Immature natural killer cell (primary cell): ENCODE measurements at regions not wholly inside any gene's neighbourhood (a gene's known extent, or its start where the extent isn't known, plus 50 kb on each side); places are given as distances from the start of the nearest gene placed in this dataset.

Experiments used
- DNase-seq, 3 donors: peaks; one replicate each; pipeline ENCODE4 v3.0.0; 2022; ENCODE audit warnings: mixed read lengths in 1 of 3
- H3K27ac Mint-ChIP-seq, 6 donors: one replicate each; pipeline ENCODE4 v1.8.0; 2020; ENCODE audit warnings: mixed read lengths in 6 of 6, mild to moderate bottlenecking in 5 of 6, inconsistent platforms in 4 of 6, moderate library complexity in 3 of 6
- H3K27me3 Mint-ChIP-seq, 3 donors: one replicate each; pipeline ENCODE4 v1.8.0; 2020 to 2021; ENCODE audit warnings: low read depth in 3 of 3, mild to moderate bottlenecking in 3 of 3, mixed read lengths in 3 of 3, moderate library complexity in 3 of 3, inconsistent platforms in 1 of 3
- H3K36me3 Mint-ChIP-seq, 3 donors: one replicate each; pipeline ENCODE4 v1.8.0; 2020; ENCODE audit warnings: mixed read lengths in 3 of 3, inconsistent platforms in 2 of 3, mild to moderate bottlenecking in 2 of 3
- H3K4me1 Mint-ChIP-seq, 2 donors: one replicate each; pipeline ENCODE4 v1.8.0; 2020; ENCODE audit warnings: inconsistent platforms in 2 of 2, mild to moderate bottlenecking in 2 of 2, mixed read lengths in 2 of 2, moderate library complexity in 1 of 2
- H3K4me3 Mint-ChIP-seq, 5 donors: one replicate each; pipeline ENCODE4 v1.8.0; 2020; ENCODE audit warnings: mild to moderate bottlenecking in 5 of 5, mixed read lengths in 5 of 5, inconsistent platforms in 3 of 5, moderate library complexity in 3 of 5
- H3K9me3 Mint-ChIP-seq, 6 donors: one replicate each; pipeline ENCODE4 v1.8.0; 2020; ENCODE audit warnings: mild to moderate bottlenecking in 6 of 6, mixed read lengths in 6 of 6, inconsistent platforms in 4 of 6, moderate library complexity in 3 of 6

DNA sequence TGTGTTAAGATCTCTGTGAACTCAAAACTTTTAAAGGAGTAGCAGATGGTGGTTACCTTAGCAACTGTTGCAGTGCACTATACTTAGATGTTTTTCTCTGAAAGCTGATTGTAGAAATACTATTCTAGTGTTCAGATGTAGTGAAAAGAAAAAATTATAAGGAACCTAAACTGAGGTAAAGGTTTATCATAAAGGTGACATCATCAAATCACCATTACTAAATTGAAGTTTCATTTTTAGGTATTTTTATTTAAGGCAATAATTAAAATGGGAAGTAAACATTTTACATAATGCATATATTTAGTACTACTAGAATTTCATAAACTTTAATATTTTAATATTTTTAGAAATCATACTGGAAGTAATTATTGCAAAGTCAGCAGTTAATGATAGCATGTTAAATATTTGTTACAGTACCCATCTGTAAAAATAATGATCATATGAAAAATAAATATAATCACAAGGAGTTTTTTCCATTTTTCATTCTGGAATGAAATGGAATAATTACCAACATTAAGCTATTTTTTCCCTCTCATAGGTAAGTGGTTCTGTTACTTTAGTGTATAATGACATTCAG is 141.1 kb upstream of the NAV3 start:
- Mint-ChIP-seq H3K27ac (no peak overlapping the region), H3K27me3 (no peaks in the 10 kb centered on the region), H3K36me3 (no peaks in the 10 kb centered on the region), H3K4me3 (no peak overlapping the region), H3K4me1 (no peaks in the 10 kb centered on the region), H3K9me3 (peaks cover 3 to 26% (median 6%) of the 10 kb centered on the region in 6 donors)
- DNase-seq, result no peak

DNA sequence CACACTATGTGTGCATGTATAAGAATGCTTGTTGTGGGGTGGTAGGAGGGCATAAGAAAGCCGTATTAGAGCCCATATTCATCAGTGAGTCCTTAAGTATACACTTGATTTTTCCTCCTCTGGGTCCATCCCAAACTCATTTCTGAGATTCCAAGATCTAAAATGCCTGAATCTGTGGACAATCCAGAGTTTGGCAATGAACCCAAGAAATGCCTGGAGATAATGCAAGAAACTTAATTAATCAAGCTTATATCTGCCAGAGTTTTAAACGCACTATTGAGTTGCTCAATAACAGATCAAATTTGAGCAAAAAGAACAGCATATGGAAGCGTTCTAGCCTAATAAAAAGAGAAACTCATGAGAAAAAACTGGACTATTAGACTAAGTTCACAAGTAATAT is 143.4 kb upstream of the NAV3 start:
- Mint-ChIP-seq H3K4me1 (no peaks in the 10 kb centered on the region), H3K36me3 (no peaks in the 10 kb centered on the region), H3K9me3 (peaks cover 0 to 16% (median 3%) of the 10 kb centered on the region in 6 donors), H3K27ac (no peak overlapping the region), H3K27me3 (no peaks in the 10 kb centered on the region), H3K4me3 (no peak overlapping the region)
- no peak for DNase-seq

DNA sequence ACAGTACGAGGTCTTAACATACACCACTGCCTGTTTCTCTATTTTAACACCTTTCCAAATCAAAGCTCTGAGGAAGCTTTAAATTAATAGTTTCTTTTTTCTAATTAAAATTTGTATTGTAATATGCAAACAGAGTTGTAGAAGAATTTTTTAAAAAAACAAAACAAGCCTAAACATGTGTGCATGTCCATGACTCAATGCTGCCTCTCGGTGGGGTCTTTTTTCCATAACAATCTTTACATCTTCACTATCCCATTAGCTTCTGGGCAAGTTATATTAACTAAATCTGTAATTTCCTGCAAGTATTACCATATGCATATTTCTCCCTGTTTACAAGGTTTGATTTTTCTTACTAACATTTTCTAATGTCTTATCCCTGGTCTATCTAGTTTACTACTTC is 143.9 kb upstream of the NAV3 start:
- Mint-ChIP-seq H3K9me3 (peaks cover 2 to 16% (median 4%) of the 10 kb centered on the region in 6 donors), H3K27me3 (no peaks in the 10 kb centered on the region), H3K4me1 (no peaks in the 10 kb centered on the region), H3K27ac (no peak overlapping the region), H3K4me3 (no peak overlapping the region), H3K36me3 (no peaks in the 10 kb centered on the region)
- DNase-seq, result no peak

DNA sequence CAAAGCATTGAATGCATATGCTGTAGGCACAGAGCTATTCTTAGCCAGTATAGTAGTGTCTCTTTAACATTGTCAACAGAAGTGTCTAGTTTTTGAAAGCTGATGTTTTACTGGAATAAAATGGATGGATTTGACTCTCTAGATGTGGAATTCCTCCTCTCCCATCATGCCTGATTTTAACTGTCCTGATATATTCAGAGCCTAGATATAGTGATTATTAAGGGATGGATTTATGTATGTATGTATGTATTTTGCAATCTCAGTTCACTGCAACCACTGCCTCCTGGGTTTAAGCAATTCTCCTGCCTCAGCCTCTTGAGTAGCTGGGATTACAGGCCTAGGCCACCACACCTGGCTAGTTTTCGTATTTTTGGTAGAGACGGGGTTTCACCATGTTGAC is 144.8 kb upstream of the NAV3 start:
- H3K36me3 Mint-ChIP-seq, result no peaks in the 10 kb centered on the region
- no peaks in the 10 kb centered on the region for H3K27me3 Mint-ChIP-seq
- H3K27ac Mint-ChIP-seq, result no peak overlapping the region
- peaks cover 2 to 16% (median 4%) of the 10 kb centered on the region in 6 donors for H3K9me3 Mint-ChIP-seq
- no peak for DNase-seq
- H3K4me1 Mint-ChIP-seq, result no peaks in the 10 kb centered on the region
- no peak overlapping the region for H3K4me3 Mint-ChIP-seq

DNA sequence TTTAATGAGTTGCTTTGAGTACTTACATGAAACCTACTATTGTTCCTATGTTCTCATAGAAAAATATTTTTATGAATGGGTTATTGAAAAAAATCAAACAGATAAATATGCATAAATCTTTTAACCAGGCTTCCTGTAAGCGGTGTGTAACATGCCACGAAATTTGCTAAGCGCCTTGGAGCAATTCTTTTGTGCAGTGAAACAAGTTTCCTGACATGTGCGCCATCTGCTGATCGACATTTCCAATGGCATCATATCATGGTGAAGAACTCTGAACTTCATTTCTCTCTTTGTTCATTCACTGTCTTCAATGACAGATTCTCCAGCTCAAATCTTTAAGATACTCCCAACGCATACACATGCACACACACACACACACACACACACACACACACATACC is 145.6 kb upstream of the NAV3 start:
- peaks cover 2 to 20% (median 4%) of the 10 kb centered on the region in 6 donors for H3K9me3 Mint-ChIP-seq
- H3K4me3 Mint-ChIP-seq, result no peak overlapping the region
- H3K4me1 Mint-ChIP-seq, result no peaks in the 10 kb centered on the region
- no peak for DNase-seq
- H3K36me3 Mint-ChIP-seq, result no peaks in the 10 kb centered on the region
- no peak overlapping the region for H3K27ac Mint-ChIP-seq
- H3K27me3 Mint-ChIP-seq, result no peaks in the 10 kb centered on the region

DNA sequence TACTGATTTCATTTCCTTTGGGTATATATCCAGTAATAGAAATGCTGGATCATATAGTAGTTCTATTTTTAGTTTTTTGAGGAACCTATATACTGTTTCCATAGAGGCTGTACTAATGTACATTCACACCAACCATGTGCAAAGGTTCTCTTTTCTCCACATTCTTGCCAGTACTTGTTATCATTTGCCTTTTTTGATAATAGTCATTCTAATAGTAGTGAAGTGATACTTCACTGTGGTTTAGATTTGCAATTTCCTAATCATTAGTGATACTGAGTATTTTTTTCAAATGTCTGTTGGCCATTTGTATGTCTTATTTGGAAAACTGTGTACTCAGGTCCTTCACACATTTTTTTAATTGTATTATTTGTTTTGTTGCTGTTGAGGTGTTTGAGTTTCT is 148.2 kb upstream of the NAV3 start:
- no peak overlapping the region for H3K27ac Mint-ChIP-seq
- peaks cover 2 to 15% (median 7%) of the 10 kb centered on the region in 6 donors for H3K9me3 Mint-ChIP-seq
- no peak overlapping the region for H3K4me3 Mint-ChIP-seq
- H3K27me3 Mint-ChIP-seq, result no peaks in the 10 kb centered on the region
- DNase-seq, result no peak
- H3K36me3 Mint-ChIP-seq, result no peaks in the 10 kb centered on the region
- no peaks in the 10 kb centered on the region for H3K4me1 Mint-ChIP-seq

DNA sequence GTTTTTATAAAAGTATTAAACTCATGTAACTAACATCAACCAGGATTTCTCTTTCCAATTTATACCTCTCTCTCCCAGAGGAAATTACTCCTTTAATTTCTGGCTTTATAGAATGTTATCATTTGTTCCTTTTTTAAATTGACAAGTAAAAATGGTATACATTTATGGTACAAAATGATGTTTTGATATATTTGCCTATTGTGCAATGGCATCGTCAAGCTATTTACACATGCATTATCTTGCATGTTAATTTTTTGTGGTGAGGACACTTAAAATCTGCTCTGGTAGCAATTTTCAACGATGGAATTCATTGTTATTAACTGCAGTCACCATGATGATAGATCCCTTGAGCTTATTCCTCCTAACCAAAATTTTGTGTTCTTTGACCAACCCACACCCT is 149.0 kb upstream of the NAV3 start:
- H3K27ac Mint-ChIP-seq, result no peak overlapping the region
- DNase-seq, result no peak
- no peak overlapping the region for H3K4me3 Mint-ChIP-seq
- peaks cover 2 to 18% (median 7%) of the 10 kb centered on the region in 6 donors for H3K9me3 Mint-ChIP-seq
- no peaks in the 10 kb centered on the region for H3K36me3 Mint-ChIP-seq
- no peaks in the 10 kb centered on the region for H3K4me1 Mint-ChIP-seq
- no peaks in the 10 kb centered on the region for H3K27me3 Mint-ChIP-seq

DNA sequence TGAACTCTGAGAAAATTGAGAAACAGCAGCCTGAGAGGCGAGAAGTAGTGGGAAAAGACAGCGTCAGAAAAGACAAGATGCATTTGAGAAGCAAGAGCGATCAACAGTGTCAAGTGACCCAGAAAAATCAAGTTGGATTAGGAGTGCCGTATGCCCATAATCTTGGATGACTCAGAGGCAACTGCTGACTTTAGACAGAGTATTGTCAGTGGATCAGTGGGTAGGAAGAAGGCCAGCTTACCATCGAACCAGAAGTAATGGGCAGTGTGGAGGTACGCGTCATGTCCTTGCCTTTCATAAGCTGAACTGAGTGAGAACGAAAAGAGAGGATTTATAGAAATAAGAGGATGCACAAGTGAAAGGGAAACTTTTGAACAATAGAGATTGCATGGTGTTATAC is 151.0 kb upstream of the NAV3 start:
- H3K27ac Mint-ChIP-seq, result no peak overlapping the region
- H3K36me3 Mint-ChIP-seq, result no peaks in the 10 kb centered on the region
- no peaks in the 10 kb centered on the region for H3K4me1 Mint-ChIP-seq
- no peak for DNase-seq
- H3K9me3 Mint-ChIP-seq, result peaks cover 0 to 22% (median 2%) of the 10 kb centered on the region in 6 donors
- no peak overlapping the region for H3K4me3 Mint-ChIP-seq
- no peaks in the 10 kb centered on the region for H3K27me3 Mint-ChIP-seq

DNA sequence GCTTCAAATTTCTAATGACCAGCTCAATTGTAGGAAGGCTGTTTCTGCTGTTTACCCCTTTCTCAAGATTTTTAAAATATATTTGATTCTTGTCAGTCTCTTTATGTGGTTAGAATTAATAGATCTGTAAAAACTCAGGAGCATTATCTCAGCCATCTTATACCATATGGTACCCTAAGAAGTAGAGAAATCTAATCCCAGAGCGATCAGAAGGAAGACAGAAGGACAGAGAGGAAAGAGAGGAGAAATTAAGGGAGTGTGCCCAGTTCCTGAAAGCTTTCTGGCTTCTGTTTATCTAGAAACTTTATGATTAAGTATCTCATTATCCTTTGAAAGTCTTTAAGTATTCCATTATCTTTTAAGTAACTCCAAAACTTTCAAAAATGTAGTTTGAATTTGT is 152.1 kb upstream of the NAV3 start:
- H3K27me3 Mint-ChIP-seq, result no peaks in the 10 kb centered on the region
- no peak overlapping the region for H3K27ac Mint-ChIP-seq
- DNase-seq, result no peak
- no peaks in the 10 kb centered on the region for H3K36me3 Mint-ChIP-seq
- H3K9me3 Mint-ChIP-seq, result peaks cover 0 to 24% (median 2%) of the 10 kb centered on the region in 6 donors
- H3K4me3 Mint-ChIP-seq, result no peak overlapping the region
- H3K4me1 Mint-ChIP-seq, result no peaks in the 10 kb centered on the region

DNA sequence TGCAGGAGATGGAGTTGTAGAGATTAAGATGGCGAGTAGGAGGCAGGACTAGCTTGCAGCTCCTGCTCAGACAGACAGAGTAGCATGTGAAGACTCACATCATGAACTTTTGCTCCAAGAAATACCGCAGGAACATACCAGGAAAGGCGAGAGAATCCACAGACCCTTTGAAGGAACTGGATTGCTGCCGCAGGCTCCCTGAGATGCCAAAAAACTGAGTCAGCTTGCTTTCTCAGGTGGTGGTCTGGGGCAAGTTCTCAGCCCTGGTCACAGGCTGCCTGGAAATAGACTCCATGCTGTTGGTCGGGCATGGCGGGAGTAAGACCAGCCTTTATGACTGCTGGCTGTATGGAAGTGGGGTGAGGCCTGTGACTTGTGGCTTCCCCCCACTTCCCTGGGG is 163.6 kb upstream of the NAV3 start:
- H3K9me3 Mint-ChIP-seq, result peaks cover 3 to 40% (median 13%) of the 10 kb centered on the region in 6 donors

DNA sequence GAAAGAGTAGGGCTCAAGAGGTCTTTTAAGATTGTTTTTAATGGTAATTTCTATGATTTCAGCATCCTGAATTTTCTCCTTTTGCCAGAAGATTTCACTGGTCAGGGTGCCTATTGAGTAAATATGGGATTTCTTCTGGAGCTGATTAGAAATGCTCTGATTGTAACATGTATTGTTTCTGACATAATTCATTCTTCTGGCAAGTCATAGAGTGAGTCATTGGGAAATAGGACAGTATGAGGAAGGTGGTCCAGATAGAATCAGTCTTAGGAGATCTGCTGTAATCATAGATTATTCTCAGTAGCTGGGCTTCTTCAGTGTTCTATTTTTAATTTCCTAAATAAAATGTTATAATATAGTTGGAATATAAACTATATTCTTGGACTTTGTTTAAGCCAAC is 182.0 kb upstream of the NAV3 start:
- Mint-ChIP-seq H3K4me1 (no peaks in the 10 kb centered on the region), H3K27me3 (no peaks in the 10 kb centered on the region), H3K36me3 (peaks cover 0 to 3% (median 0%) of the 10 kb centered on the region in 3 donors), H3K27ac (no peak overlapping the region), H3K9me3 (peaks cover 5 to 21% (median 12%) of the 10 kb centered on the region in 6 donors), H3K4me3 (no peak overlapping the region)
- no peak for DNase-seq

More for the DNA sequence above, 163.6 kb upstream of the NAV3 start:
- DNase-seq, result no peak
- H3K27me3 Mint-ChIP-seq, result peaks cover 0 to 1% (median 0%) of the 10 kb centered on the region in 3 donors
- no peaks in the 10 kb centered on the region for H3K36me3 Mint-ChIP-seq
- H3K4me1 Mint-ChIP-seq, result no peaks in the 10 kb centered on the region
- no peak overlapping the region for H3K27ac Mint-ChIP-seq
- no peak overlapping the region for H3K4me3 Mint-ChIP-seq

DNA sequence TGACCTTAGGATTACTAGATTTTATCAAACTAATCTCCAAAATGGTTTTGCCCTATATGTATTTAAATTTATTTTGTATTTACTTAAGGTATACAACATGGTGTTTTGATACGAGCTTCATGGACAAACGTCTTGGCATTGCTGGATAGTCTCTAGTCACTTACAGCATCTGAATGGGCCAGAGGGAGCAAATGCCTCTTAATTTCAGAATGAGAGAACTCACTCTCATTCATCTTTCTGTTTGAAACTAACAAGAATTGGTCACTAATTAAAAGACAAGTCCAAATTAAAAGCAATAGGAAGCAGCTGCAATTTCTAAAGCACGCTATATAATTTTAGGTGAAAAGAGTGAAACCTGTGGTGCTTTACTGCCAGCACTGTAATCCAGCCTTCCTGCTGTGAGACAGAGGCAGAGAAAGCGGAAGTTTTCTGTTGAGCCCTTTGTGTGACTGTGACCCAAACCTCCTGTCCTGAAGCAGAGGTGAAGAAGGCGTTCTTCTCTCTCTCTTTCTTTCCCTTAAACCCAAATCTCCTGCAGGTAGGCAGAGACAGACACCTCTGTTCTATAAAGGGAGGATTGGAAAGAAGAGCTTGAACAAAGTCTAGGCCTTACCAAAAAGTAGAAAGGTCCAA is 184.6 kb upstream of the NAV3 start:
- H3K4me1 Mint-ChIP-seq, result no peaks in the 10 kb centered on the region
- no peak overlapping the region for H3K4me3 Mint-ChIP-seq
- DNase-seq, result no peak
- H3K9me3 Mint-ChIP-seq, result peaks cover 2 to 8% (median 5%) of the 10 kb centered on the region in 6 donors
- H3K27me3 Mint-ChIP-seq, result no peaks in the 10 kb centered on the region
- H3K27ac Mint-ChIP-seq, result no peak overlapping the region
- H3K36me3 Mint-ChIP-seq, result no peaks in the 10 kb centered on the region

DNA sequence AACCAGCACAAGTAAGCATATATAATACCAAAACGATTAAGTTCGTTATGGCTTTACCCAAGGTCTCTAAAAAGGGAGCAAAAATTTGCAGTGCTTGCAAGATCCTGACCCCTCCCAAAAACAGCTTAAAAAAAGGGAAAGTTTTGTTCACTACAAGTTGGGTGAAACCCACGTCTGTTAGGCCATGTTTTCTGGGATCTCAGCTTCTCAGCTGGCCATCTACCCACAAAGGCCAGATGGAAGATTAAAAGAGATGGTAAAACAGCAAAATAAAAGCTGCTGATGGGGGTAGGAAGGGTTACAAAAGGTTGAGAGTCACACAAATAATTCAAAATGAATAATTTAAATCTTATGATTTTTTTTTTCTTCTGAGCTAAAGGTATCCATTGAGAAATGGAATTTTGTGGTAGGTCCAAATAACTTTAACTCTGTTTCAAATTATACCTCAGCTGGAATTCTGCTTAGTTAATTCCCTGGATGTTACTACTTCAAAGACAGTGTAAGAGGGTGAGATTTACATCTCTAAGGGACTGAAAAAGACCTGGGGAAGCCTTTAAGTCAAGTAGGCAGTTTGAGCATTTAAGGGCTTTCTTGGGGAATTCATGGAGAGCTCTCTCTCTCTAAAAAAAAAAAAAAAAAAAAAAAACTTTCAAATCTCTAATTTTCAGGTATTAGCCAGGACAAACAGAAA is 185.6 kb upstream of the NAV3 start:
- Mint-ChIP-seq H3K4me3 (no peak overlapping the region), H3K4me1 (no peaks in the 10 kb centered on the region), H3K9me3 (peaks cover 3 to 8% (median 6%) of the 10 kb centered on the region in 6 donors), H3K27me3 (no peaks in the 10 kb centered on the region), H3K27ac (no peak overlapping the region), H3K36me3 (no peaks in the 10 kb centered on the region)
- no peak for DNase-seq

DNA sequence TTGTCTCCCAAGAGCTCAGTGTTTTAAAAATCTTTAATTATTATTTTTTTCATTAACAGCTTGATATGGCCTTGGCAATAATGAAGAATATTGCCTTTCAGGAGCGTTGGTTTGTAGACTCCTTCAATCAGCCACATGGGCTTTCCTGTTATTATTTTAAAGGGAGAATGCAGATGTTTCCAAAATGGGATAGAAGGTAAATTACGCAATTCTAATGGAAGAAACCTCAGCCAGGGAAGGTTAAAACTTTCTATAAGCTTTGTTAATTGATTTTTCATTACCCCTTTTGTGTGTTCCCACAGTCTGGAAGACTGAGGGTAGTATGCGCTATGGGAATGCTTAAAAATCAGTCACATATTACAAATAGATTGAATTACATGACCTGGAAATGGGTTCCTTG is 188.4 kb upstream of the NAV3 start:
- Mint-ChIP-seq H3K4me3 (no peak overlapping the region), H3K27ac (no peak overlapping the region), H3K9me3 (peaks cover 0 to 25% (median 8%) of the 10 kb centered on the region in 6 donors), H3K4me1 (no peaks in the 10 kb centered on the region), H3K36me3 (no peaks in the 10 kb centered on the region), H3K27me3 (no peaks in the 10 kb centered on the region)
- DNase-seq, result no peak
